ENCODE measurements at regions not wholly inside any gene's neighbourhood (a gene's known extent, or its start where the extent isn't known, plus 50 kb on each side); places are given as distances from the start of the nearest gene placed in this dataset.

- no peak overlapping the region for H3K27ac ChIP-seq (ENCODE audit: low read length)
- WGBS, result 90% methylated on average over 1 of the region's 1 CpG
Observed at GRCh38 chr3:33993631-33994030, 195.2 kb downstream of the PDCD6IP start.

GRCh38 chr3:33994568-33994967 lies 196.1 kb downstream of the PDCD6IP start:
- no peak overlapping the region for H3K27ac ChIP-seq (ENCODE audit: low read length)
- DNase-seq, result no peak
- intact Hi-C loops (cut with DNase I), result no loop called here
- H3K4me3 ChIP-seq (ENCODE audit: low read length), result no peak overlapping the region
- H3K4me1 ChIP-seq (ENCODE audit: control insufficient read depth, insufficient read depth, low read length), result no peaks in the 10 kb centered on the region
- ATAC-seq, result no peak
- no peaks in the 10 kb centered on the region for H3K27me3 ChIP-seq (ENCODE audit: control insufficient read depth, insufficient read depth)
- no peaks in the 10 kb centered on the region for H3K9me3 ChIP-seq (ENCODE audit: control insufficient read depth, low read length)
- WGBS, result 0% methylated on average over 1 of the region's 1 CpG

More at GRCh38 chr3:33993631-33994030, 195.2 kb downstream of the PDCD6IP start:
- no peaks in the 10 kb centered on the region for H3K4me1 ChIP-seq (ENCODE audit: control insufficient read depth, insufficient read depth, low read length)
- H3K9me3 ChIP-seq (ENCODE audit: control insufficient read depth, low read length), result no peaks in the 10 kb centered on the region
- no peak overlapping the region for H3K4me3 ChIP-seq (ENCODE audit: low read length)
- DNase-seq (no peak), ATAC-seq (no peak)
- H3K27me3 ChIP-seq (ENCODE audit: control insufficient read depth, insufficient read depth), result no peaks in the 10 kb centered on the region
- intact Hi-C loops (cut with DNase I), result no loop called here

GRCh38 chr3:34000301-34000700 lies 201.9 kb downstream of the PDCD6IP start:
- Histone ChIP-seq H3K27me3 (ENCODE audit: control insufficient read depth, insufficient read depth) (no peaks in the 10 kb centered on the region), H3K4me3 (ENCODE audit: low read length) (no peak overlapping the region), H3K27ac (ENCODE audit: low read length) (no peak overlapping the region), H3K9me3 (ENCODE audit: control insufficient read depth, low read length) (no peaks in the 10 kb centered on the region), H3K4me1 (ENCODE audit: control insufficient read depth, insufficient read depth, low read length) (no peaks in the 10 kb centered on the region)
- DNase-seq (no peak), ATAC-seq (no peak)
- intact Hi-C loops (cut with DNase I), result no loop called here

- no peak overlapping the region for H3K4me3 ChIP-seq (ENCODE audit: low read length)
- no peaks in the 10 kb centered on the region for H3K4me1 ChIP-seq (ENCODE audit: control insufficient read depth, insufficient read depth, low read length)
- H3K9me3 ChIP-seq (ENCODE audit: control insufficient read depth, low read length), result no peaks in the 10 kb centered on the region
- H3K27ac ChIP-seq (ENCODE audit: low read length), result no peak overlapping the region
- intact Hi-C loops (cut with DNase I), result no loop called here
- H3K27me3 ChIP-seq (ENCODE audit: control insufficient read depth, insufficient read depth), result no peaks in the 10 kb centered on the region
- DNase-seq (no peak), ATAC-seq (no peak)
- 72% methylated on average over 3 of the region's 3 CpGs for WGBS
Observed at GRCh38 chr3:34001022-34001421, 202.6 kb downstream of the PDCD6IP start.

- Histone ChIP-seq H3K9me3 (ENCODE audit: control insufficient read depth, low read length) (no peaks in the 10 kb centered on the region), H3K4me1 (ENCODE audit: control insufficient read depth, insufficient read depth, low read length) (no peaks in the 10 kb centered on the region), H3K4me3 (ENCODE audit: low read length) (no peak overlapping the region), H3K27me3 (ENCODE audit: control insufficient read depth, insufficient read depth) (no peaks in the 10 kb centered on the region), H3K27ac (ENCODE audit: low read length) (no peak overlapping the region)
- intact Hi-C loops (cut with DNase I), result no loop called here
- DNase-seq (no peak), ATAC-seq (no peak)
- 95% methylated on average over 1 of the region's 1 CpG for WGBS
Observed at GRCh38 chr3:34001990-34002389, 203.6 kb downstream of the PDCD6IP start.

- intact Hi-C loops (cut with DNase I), result no loop called here
- Histone ChIP-seq H3K9me3 (ENCODE audit: control insufficient read depth, low read length) (no peaks in the 10 kb centered on the region), H3K4me1 (ENCODE audit: control insufficient read depth, insufficient read depth, low read length) (no peaks in the 10 kb centered on the region), H3K27me3 (ENCODE audit: control insufficient read depth, insufficient read depth) (no peaks in the 10 kb centered on the region), H3K27ac (ENCODE audit: low read length) (no peak overlapping the region), H3K4me3 (ENCODE audit: low read length) (no peak overlapping the region)
- ATAC-seq (no peak), DNase-seq (no peak)
- 55% methylated on average over 3 of the region's 3 CpGs for WGBS
Observed at GRCh38 chr3:34002569-34003100, 204.2 kb downstream of the PDCD6IP start.

GRCh38 chr3:34005886-34006285 lies 207.5 kb downstream of the PDCD6IP start:
- Histone ChIP-seq H3K27ac (ENCODE audit: low read length) (no peak overlapping the region), H3K4me3 (ENCODE audit: low read length) (no peak overlapping the region), H3K4me1 (ENCODE audit: control insufficient read depth, insufficient read depth, low read length) (no peaks in the 10 kb centered on the region), H3K9me3 (ENCODE audit: control insufficient read depth, low read length) (no peaks in the 10 kb centered on the region), H3K27me3 (ENCODE audit: control insufficient read depth, insufficient read depth) (no peaks in the 10 kb centered on the region)
- intact Hi-C loops (cut with DNase I), result no loop called here
- ATAC-seq (no peak), DNase-seq (no peak)
- WGBS, result 83% methylated on average over 1 of the region's 1 CpG

- no peak for DNase-seq
- 90% methylated on average over 1 of the region's 1 CpG for WGBS
Observed at GRCh38 chr3:34008191-34008590, 209.8 kb downstream of the PDCD6IP start.

GRCh38 chr3:34008836-34009809 lies 210.7 kb downstream of the PDCD6IP start:
- Histone ChIP-seq H3K27ac (ENCODE audit: low read length) (no peak overlapping the region), H3K9me3 (ENCODE audit: control insufficient read depth, low read length) (no peaks in the 10 kb centered on the region), H3K27me3 (ENCODE audit: control insufficient read depth, insufficient read depth) (peaks cover 2% of the 10 kb centered on the region), H3K4me3 (ENCODE audit: low read length) (no peak overlapping the region), H3K4me1 (ENCODE audit: control insufficient read depth, insufficient read depth, low read length) (no peaks in the 10 kb centered on the region)
- WGBS, result 48% methylated on average over 2 of the region's 2 CpGs
- ATAC-seq (no peak), DNase-seq (no peak)
- intact Hi-C loops (cut with DNase I), result no loop called here

More at GRCh38 chr3:34008191-34008590, 209.8 kb downstream of the PDCD6IP start:
- intact Hi-C loops (cut with DNase I), result no loop called here
- H3K9me3 ChIP-seq (ENCODE audit: control insufficient read depth, low read length), result no peaks in the 10 kb centered on the region
- no peak overlapping the region for H3K4me3 ChIP-seq (ENCODE audit: low read length)
- H3K27me3 ChIP-seq (ENCODE audit: control insufficient read depth, insufficient read depth), result peaks cover 2% of the 10 kb centered on the region
- no peak for ATAC-seq
- no peaks in the 10 kb centered on the region for H3K4me1 ChIP-seq (ENCODE audit: control insufficient read depth, insufficient read depth, low read length)
- H3K27ac ChIP-seq (ENCODE audit: low read length), result no peak overlapping the region

GRCh38 chr3:34011171-34012101 lies 213.0 kb downstream of the PDCD6IP start:
- ATAC-seq, result no peak

GRCh38 chr3:34012102-34012461 lies 213.7 kb downstream of the PDCD6IP start:
- no peaks in the 10 kb centered on the region for H3K4me1 ChIP-seq (ENCODE audit: control insufficient read depth, insufficient read depth, low read length)
- WGBS, result 45% methylated on average over 2 of the region's 2 CpGs
- no peak overlapping the region for H3K4me3 ChIP-seq (ENCODE audit: low read length)
- ATAC-seq, result peak; percentile 57 to 85
- DNase-seq, result no peak
- no peaks in the 10 kb centered on the region for H3K9me3 ChIP-seq (ENCODE audit: control insufficient read depth, low read length)
- intact Hi-C loops (cut with DNase I), result no loop called here
- H3K27ac ChIP-seq (ENCODE audit: low read length), result no peak overlapping the region
- peaks cover 2% of the 10 kb centered on the region for H3K27me3 ChIP-seq (ENCODE audit: control insufficient read depth, insufficient read depth)

More at GRCh38 chr3:34011171-34012101, 213.0 kb downstream of the PDCD6IP start:
- Histone ChIP-seq H3K27ac (ENCODE audit: low read length) (no peak overlapping the region), H3K9me3 (ENCODE audit: control insufficient read depth, low read length) (no peaks in the 10 kb centered on the region), H3K4me1 (ENCODE audit: control insufficient read depth, insufficient read depth, low read length) (no peaks in the 10 kb centered on the region), H3K27me3 (ENCODE audit: control insufficient read depth, insufficient read depth) (peaks cover 2% of the 10 kb centered on the region), H3K4me3 (ENCODE audit: low read length) (no peak overlapping the region)
- WGBS, result 95% methylated on average over 3 of the region's 3 CpGs
- no peak for DNase-seq
- intact Hi-C loops (cut with DNase I), result no loop called here

Measured in right cardiac atrium (tissue), 5 donors.